HepG2 (cell line): ENCODE measurements at regions not wholly inside any gene's neighbourhood (a gene's known extent, or its start where the extent isn't known, plus 50 kb on each side); places are given as distances from the start of the nearest gene placed in this dataset.

Experiments used
- ADNP ChIP-seq: sonication (generic); formaldehyde crosslinking; IDR thresholded peaks from 2 replicates; pipeline ENCODE4 v1.4.0; 2020; ENCODE audit warnings: missing genetic modification reagents
- CEBPB ChIP-seq: IDR thresholded peaks from 2 replicates; pipeline ENCODE4 v1.6.1; 2011; ENCODE audit warnings: low read depth, low read length, improper control_type of control experiment, borderline replicate concordance
- CHD4 ChIP-seq: fragments of 200-600 bp; sonication (generic); IDR thresholded peaks from 2 replicates; pipeline ENCODE4 v1.7.0; 2017; ENCODE audit warnings: mild to moderate bottlenecking, low read length, borderline replicate concordance
- CREM ChIP-seq, 2 experiments: sonication (generic) in 1 of 2; formaldehyde crosslinking in 1 of 2; IDR thresholded peaks; 2 replicates each; pipeline versions ENCODE4 v1.4.0 to v1.6.1; 2016 to 2020; ENCODE audit warnings: antibody characterized with exemption in 1 of 2, mild to moderate bottlenecking in 1 of 2, missing genetic modification reagents in 1 of 2
- PAF1 ChIP-seq: IDR thresholded peaks from 2 replicates; pipeline ENCODE4 v1.6.1; 2016; ENCODE audit warnings: missing genetic modification reagents, missing compliant biosample characterization
- STAT5B ChIP-seq: sonication (generic); formaldehyde crosslinking; IDR thresholded peaks from 2 replicates; pipeline ENCODE4 v1.4.0; 2020; ENCODE audit warnings: missing genetic modification reagents
- YY1 ChIP-seq: IDR thresholded peaks from 2 replicates; pipeline ENCODE4 v1.6.1; 2011; ENCODE audit warnings: low read length, low read depth, moderate library complexity, mild to moderate bottlenecking; ENCODE audit not compliant: insufficient read depth, insufficient replicate concordance
- ZBTB20 ChIP-seq: sonication (generic); formaldehyde crosslinking; IDR thresholded peaks from 2 replicates; pipeline ENCODE4 v1.8.1; 2023; ENCODE audit warnings: missing genetic modification reagents, low read depth, mild to moderate bottlenecking, borderline replicate concordance
- TF ChIP-seq, protein P1 (sequence below): sonication (generic); formaldehyde crosslinking; IDR thresholded peaks from 2 replicates; pipeline ENCODE4 v1.5.0; 2020; ENCODE audit warnings: mild to moderate bottlenecking, missing genetic modification reagents, moderate library complexity
- TF ChIP-seq, protein P2 (sequence below): sonication (generic); formaldehyde crosslinking; IDR thresholded peaks from 2 replicates; pipeline ENCODE4 v1.4.0; 2020; ENCODE audit warnings: mild to moderate bottlenecking, missing genetic modification reagents

DNA sequence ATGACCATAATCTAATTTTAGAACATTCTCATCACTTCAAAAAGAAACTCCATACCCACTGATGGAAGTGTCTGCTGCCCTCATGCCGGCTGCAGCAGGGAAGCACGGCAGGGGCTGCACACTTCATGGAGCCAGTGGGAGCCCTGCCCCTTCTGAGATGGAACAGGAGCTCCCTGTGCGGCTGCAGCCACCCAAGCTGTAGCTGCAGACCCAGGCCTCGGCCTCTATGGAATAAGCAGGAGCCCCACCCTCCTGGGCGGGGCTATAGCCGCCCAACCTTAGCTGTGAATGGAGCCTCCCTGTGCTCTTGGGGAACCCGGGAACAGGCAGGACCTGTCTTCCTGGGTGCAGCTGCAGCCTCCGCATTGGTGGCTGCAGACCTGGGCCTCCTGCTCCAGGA lies 128.5 kb downstream of the NUDT12 start:
- TF ChIP-seq ZBTB20 (CRISPR knock-in tag) (no peak), CREM (IDR thresholded peaks at IDR 0.05) (no peak), CREM (CRISPR knock-in tag; IDR thresholded peaks at IDR 0.05) (no peak), ADNP (no peak), CEBPB (no peak), CHD4 (no peak), STAT5B (CRISPR knock-in tag) (no peak), PAF1 (CRISPR knock-in tag) (no peak), YY1 (no peak)
- TF ChIP-seq, protein P1, sequence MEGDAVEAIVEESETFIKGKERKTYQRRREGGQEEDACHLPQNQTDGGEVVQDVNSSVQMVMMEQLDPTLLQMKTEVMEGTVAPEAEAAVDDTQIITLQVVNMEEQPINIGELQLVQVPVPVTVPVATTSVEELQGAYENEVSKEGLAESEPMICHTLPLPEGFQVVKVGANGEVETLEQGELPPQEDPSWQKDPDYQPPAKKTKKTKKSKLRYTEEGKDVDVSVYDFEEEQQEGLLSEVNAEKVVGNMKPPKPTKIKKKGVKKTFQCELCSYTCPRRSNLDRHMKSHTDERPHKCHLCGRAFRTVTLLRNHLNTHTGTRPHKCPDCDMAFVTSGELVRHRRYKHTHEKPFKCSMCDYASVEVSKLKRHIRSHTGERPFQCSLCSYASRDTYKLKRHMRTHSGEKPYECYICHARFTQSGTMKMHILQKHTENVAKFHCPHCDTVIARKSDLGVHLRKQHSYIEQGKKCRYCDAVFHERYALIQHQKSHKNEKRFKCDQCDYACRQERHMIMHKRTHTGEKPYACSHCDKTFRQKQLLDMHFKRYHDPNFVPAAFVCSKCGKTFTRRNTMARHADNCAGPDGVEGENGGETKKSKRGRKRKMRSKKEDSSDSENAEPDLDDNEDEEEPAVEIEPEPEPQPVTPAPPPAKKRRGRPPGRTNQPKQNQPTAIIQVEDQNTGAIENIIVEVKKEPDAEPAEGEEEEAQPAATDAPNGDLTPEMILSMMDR (CRISPR knock-in tag) = no peak
- TF ChIP-seq, protein P2, sequence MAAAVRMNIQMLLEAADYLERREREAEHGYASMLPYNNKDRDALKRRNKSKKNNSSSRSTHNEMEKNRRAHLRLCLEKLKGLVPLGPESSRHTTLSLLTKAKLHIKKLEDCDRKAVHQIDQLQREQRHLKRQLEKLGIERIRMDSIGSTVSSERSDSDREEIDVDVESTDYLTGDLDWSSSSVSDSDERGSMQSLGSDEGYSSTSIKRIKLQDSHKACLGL (CRISPR knock-in tag) = no peak
